ENCODE measurements at regions not wholly inside any gene's neighbourhood (a gene's known extent, or its start where the extent isn't known, plus 50 kb on each side); places are given as distances from the start of the nearest gene placed in this dataset.

DNA sequence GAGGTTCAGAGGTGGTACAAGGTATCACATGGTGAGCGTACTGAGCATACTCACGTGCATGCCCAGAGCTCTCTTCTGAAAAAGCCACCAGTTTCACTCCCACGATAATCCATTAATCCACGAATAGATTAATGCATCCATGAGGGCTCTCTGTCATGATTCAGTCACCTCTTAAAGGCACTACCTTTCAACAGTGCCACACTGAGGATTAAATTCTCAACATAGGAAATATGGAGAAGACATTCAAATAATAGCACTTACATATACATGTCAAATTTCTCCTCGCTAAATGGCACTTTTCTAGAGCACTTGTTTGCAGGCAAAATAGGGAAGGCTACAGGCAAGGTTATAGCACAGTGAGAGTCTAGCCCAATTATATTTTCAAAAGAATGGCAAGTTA, 825.9 kb downstream of the TRIB2 start (continued):
- no peak for TF ChIP-seq ATF2 (CRISPR knock-in tag; IDR thresholded peaks at IDR 0.05)
- TF ChIP-seq ZBTB14 (CRISPR knock-in tag; IDR thresholded peaks at IDR 0.05) = no peak
- no peak for TF ChIP-seq E2F2 (CRISPR knock-in tag; IDR thresholded peaks at IDR 0.05; ENCODE audit: borderline replicate concordance)
- TF ChIP-seq RBM22 (optimal IDR thresholded peaks at IDR 0.05; ENCODE audit: low read length) = no peak
- TF ChIP-seq, protein P1, sequence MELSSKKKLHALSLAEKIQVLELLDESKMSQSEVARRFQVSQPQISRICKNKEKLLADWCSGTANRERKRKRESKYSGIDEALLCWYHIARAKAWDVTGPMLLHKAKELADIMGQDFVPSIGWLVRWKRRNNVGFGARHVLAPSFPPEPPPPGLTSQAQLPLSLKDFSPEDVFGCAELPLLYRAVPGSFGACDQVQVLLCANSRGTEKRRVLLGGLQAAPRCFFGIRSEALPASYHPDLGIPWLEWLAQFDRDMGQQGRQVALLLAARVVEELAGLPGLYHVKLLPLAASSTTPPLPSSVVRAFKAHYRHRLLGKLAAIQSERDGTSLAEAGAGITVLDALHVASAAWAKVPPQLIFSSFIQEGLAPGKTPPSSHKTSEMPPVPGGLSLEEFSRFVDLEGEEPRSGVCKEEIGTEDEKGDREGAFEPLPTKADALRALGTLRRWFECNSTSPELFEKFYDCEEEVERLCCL (CRISPR knock-in tag; IDR thresholded peaks at IDR 0.05; ENCODE audit: borderline replicate concordance) = no peak
- no peak for TF ChIP-seq MAF1 (CRISPR knock-in tag; IDR thresholded peaks at IDR 0.05; ENCODE audit: borderline replicate concordance)
- no peak for TF ChIP-seq SETDB1 (CRISPR knock-in tag; IDR thresholded peaks at IDR 0.05; ENCODE audit: borderline replicate concordance)
- TF ChIP-seq ZNF441 (CRISPR knock-in tag; IDR thresholded peaks at IDR 0.05; ENCODE audit: borderline replicate concordance) = no peak
- no peak for TF ChIP-seq MEF2D (CRISPR knock-in tag; IDR thresholded peaks at IDR 0.05)
- no peak for TF ChIP-seq AFF4 (CRISPR knock-in tag; IDR thresholded peaks at IDR 0.05)
- no peak for TF ChIP-seq ZNF317 (CRISPR knock-in tag; IDR thresholded peaks at IDR 0.05)
- TF ChIP-seq BHLHE40 (IDR thresholded peaks at IDR 0.05; ENCODE audit: low read length) = no peak
- TF ChIP-seq DMAP1 (CRISPR knock-in tag; IDR thresholded peaks at IDR 0.05) = no peak
- TF ChIP-seq CCAR2 (optimal IDR thresholded peaks at IDR 0.05; ENCODE audit: low read depth, low read length) = no peak

Measured in HepG2 (cell line).